HCT116 (cell line): ENCODE measurements at regions not wholly inside any gene's neighbourhood (a gene's known extent, or its start where the extent isn't known, plus 50 kb on each side); places are given as distances from the start of the nearest gene placed in this dataset.

Source experiments
- CBX3 ChIP-seq: IDR thresholded peaks from 2 replicates; pipeline ENCODE4 v1.6.1; 2012; ENCODE audit warnings: low read depth
- CEBPB ChIP-seq: IDR thresholded peaks from 2 replicates; pipeline ENCODE4 v1.6.1; 2012; ENCODE audit warnings: low read depth
- EZH2 ChIP-seq: fragments of 200-600 bp; sonication (generic); IDR thresholded peaks from 2 replicates; pipeline ENCODE4 v1.6.1; 2017; ENCODE audit warnings: antibody characterized with exemption, mixed run types
- EZH2phosphoT487 ChIP-seq: fragments of 200-600 bp; IDR thresholded peaks from 2 replicates; pipeline ENCODE4 v1.6.1; 2018; ENCODE audit warnings: antibody characterized with exemption, borderline replicate concordance
- JUND ChIP-seq: IDR thresholded peaks from 2 replicates; pipeline ENCODE4 v1.6.1; 2012
- POLR2A ChIP-seq: IDR thresholded peaks from 2 replicates; pipeline ENCODE4 v1.7.0; 2011; ENCODE audit warnings: borderline replicate concordance; ENCODE audit not compliant: insufficient read depth, insufficient read length; ENCODE audit errors: extremely low read depth
- POLR2AphosphoS5 ChIP-seq: IDR thresholded peaks from 2 replicates; pipeline ENCODE4 v1.6.1; 2011; ENCODE audit warnings: mild to moderate bottlenecking, low read depth, low read length, moderate library complexity
- YY1 ChIP-seq: IDR thresholded peaks from 2 replicates; pipeline ENCODE4 v1.6.1; 2011; ENCODE audit warnings: low read length, low read depth, moderate library complexity, mild to moderate bottlenecking; ENCODE audit not compliant: insufficient replicate concordance; ENCODE audit errors: extremely low read depth
- ZNF274 ChIP-seq: fragments of 200-500 bp; sonication (Bioruptor generic); IDR thresholded peaks from 2 replicates; pipeline ENCODE4 v1.6.1; 2014; ENCODE audit warnings: mild to moderate bottlenecking, low read depth, low read length, inconsistent platforms
- TF ChIP-seq, protein P1 (sequence below), 3 experiments: fragments of 200-600 bp in 1 of 3; sonication (generic) in 1 of 3; IDR thresholded peaks in 2 of 3; conservative IDR thresholded peaks in 1 of 3; 2 replicates each; pipeline ENCODE4 v1.5.1; 2012 to 2017; ENCODE audit warnings: low read depth in 2 of 3, low read length in 2 of 3, antibody characterized with exemption in 1 of 3, borderline replicate concordance in 1 of 3, control low read depth in 1 of 3, mild to moderate bottlenecking in 1 of 3, mixed read lengths in 1 of 3, mixed run types in 1 of 3, moderate library complexity in 1 of 3; ENCODE audit not compliant: insufficient read depth in 1 of 3
- TF ChIP-seq, protein P2 (sequence below): IDR thresholded peaks from 2 replicates; pipeline ENCODE4 v1.6.1; 2012; ENCODE audit warnings: low read depth
- TF ChIP-seq, protein P3 (sequence below): IDR thresholded peaks from 2 replicates; pipeline ENCODE4 v1.6.1; 2012

- TF ChIP-seq, protein P1, sequence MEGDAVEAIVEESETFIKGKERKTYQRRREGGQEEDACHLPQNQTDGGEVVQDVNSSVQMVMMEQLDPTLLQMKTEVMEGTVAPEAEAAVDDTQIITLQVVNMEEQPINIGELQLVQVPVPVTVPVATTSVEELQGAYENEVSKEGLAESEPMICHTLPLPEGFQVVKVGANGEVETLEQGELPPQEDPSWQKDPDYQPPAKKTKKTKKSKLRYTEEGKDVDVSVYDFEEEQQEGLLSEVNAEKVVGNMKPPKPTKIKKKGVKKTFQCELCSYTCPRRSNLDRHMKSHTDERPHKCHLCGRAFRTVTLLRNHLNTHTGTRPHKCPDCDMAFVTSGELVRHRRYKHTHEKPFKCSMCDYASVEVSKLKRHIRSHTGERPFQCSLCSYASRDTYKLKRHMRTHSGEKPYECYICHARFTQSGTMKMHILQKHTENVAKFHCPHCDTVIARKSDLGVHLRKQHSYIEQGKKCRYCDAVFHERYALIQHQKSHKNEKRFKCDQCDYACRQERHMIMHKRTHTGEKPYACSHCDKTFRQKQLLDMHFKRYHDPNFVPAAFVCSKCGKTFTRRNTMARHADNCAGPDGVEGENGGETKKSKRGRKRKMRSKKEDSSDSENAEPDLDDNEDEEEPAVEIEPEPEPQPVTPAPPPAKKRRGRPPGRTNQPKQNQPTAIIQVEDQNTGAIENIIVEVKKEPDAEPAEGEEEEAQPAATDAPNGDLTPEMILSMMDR (IDR thresholded peaks at IDR 0.05 in 2 of 3, conservative IDR thresholded peaks at IDR 0.05 in 1 of 3; ENCODE audit: borderline replicate concordance in 1 of 3, insufficient read depth in 1 of 3, low read depth in 2 of 3, low read length in 2 of 3): no peak
- TF ChIP-seq EZH2: no peak
- TF ChIP-seq POLR2A: no peak
- no peak for TF ChIP-seq POLR2AphosphoS5
- no peak for TF ChIP-seq EZH2phosphoT487
- TF ChIP-seq, protein P2, sequence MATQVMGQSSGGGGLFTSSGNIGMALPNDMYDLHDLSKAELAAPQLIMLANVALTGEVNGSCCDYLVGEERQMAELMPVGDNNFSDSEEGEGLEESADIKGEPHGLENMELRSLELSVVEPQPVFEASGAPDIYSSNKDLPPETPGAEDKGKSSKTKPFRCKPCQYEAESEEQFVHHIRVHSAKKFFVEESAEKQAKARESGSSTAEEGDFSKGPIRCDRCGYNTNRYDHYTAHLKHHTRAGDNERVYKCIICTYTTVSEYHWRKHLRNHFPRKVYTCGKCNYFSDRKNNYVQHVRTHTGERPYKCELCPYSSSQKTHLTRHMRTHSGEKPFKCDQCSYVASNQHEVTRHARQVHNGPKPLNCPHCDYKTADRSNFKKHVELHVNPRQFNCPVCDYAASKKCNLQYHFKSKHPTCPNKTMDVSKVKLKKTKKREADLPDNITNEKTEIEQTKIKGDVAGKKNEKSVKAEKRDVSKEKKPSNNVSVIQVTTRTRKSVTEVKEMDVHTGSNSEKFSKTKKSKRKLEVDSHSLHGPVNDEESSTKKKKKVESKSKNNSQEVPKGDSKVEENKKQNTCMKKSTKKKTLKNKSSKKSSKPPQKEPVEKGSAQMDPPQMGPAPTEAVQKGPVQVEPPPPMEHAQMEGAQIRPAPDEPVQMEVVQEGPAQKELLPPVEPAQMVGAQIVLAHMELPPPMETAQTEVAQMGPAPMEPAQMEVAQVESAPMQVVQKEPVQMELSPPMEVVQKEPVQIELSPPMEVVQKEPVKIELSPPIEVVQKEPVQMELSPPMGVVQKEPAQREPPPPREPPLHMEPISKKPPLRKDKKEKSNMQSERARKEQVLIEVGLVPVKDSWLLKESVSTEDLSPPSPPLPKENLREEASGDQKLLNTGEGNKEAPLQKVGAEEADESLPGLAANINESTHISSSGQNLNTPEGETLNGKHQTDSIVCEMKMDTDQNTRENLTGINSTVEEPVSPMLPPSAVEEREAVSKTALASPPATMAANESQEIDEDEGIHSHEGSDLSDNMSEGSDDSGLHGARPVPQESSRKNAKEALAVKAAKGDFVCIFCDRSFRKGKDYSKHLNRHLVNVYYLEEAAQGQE: no peak
- TF ChIP-seq ZNF274: no peak
- TF ChIP-seq, protein P3, sequence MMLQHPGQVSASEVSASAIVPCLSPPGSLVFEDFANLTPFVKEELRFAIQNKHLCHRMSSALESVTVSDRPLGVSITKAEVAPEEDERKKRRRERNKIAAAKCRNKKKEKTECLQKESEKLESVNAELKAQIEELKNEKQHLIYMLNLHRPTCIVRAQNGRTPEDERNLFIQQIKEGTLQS: no peak
- TF ChIP-seq YY1: no peak
- TF ChIP-seq JUND: no peak
- TF ChIP-seq CEBPB: no peak
- no peak for TF ChIP-seq CBX3
Measured at GRCh38 chr5:117463881-117464570, 889.4 kb upstream of the SEMA6A start.
